Kidney (tissue), 13 donors: ENCODE measurements at regions not wholly inside any gene's neighbourhood (a gene's known extent, or its start where the extent isn't known, plus 50 kb on each side); places are given as distances from the start of the nearest gene placed in this dataset.

Source experiments
- DNase-seq, 5 donors: peaks; one replicate each; pipeline ENCODE4 v3.0.0-alpha.2; 2013 to 2020
- FAIRE-seq: peaks from 2 replicates; lab custom pipeline; 2012; peaks lifted over from hg19 to GRCh38; lab: Jason Lieb, UNC
- H3K27ac ChIP-seq, 2 donors: one replicate each; pipeline ENCODE4 v1.7.0; 2013; ENCODE audit warnings: low read depth in 2 of 2, low read length in 2 of 2, inconsistent platforms in 1 of 2
- H3K27me3 ChIP-seq: one replicate; pipeline ENCODE4 v1.7.1; 2013; ENCODE audit warnings: low read length, inconsistent platforms; ENCODE audit not compliant: control insufficient read depth, insufficient read depth
- H3K36me3 ChIP-seq, 3 donors: one replicate each; pipeline versions ENCODE4 v1.7.0 to v1.7.1; 2013; ENCODE audit warnings: low read length in 3 of 3, control low read depth in 1 of 3, inconsistent platforms in 1 of 3; ENCODE audit not compliant: insufficient read depth in 3 of 3, control insufficient read depth in 2 of 3
- H3K4me1 ChIP-seq, 3 donors: one replicate each; pipeline versions ENCODE4 v1.7.0 to v1.7.1; 2013; ENCODE audit warnings: low read length in 3 of 3, inconsistent platforms in 1 of 3, low read depth in 1 of 3; ENCODE audit not compliant: control insufficient read depth in 2 of 3, insufficient read depth in 2 of 3
- H3K4me3 ChIP-seq, 3 donors: one replicate each; pipeline versions ENCODE4 v1.7.0 to v1.8.1; 2013; ENCODE audit warnings: low read length in 3 of 3, control low read depth in 1 of 3, inconsistent platforms in 1 of 3
- H3K9ac ChIP-seq, 3 donors: one replicate each; pipeline versions ENCODE4 v1.7.0 to v1.7.1; 2013; ENCODE audit warnings: low read length in 3 of 3, control low read depth in 1 of 3, inconsistent platforms in 1 of 3
- H3K9me3 ChIP-seq, 3 donors: one replicate each; pipeline versions ENCODE4 v1.7.0 to v1.7.1; 2013; ENCODE audit warnings: low read length in 3 of 3, control low read depth in 1 of 3, inconsistent platforms in 1 of 3; ENCODE audit not compliant: control insufficient read depth in 2 of 3, insufficient read depth in 1 of 3
- intact Hi-C: fragments of 100-400 bp; cut with DNase I; formaldehyde crosslinking; loops from one replicate; pipeline ENCODE4 v1.11.1; 2022
- TF ChIP-seq, protein P1 (sequence below): IDR thresholded peaks from 3 replicates; pipeline ENCODE4 v1.5.1; 2012; ENCODE audit warnings: mild to moderate bottlenecking, moderate library complexity, borderline replicate concordance; ENCODE audit not compliant: insufficient read depth; ENCODE audit errors: extremely low read depth
- donor health status: control.
- donor health status: control.
- donor health status: control.
- donor health status: control.
- donor health status: control.
- donor health status: DM: yes; HTN: yes; CAD: no.
- donor health status: Normal renal cell carcinoma (clear cell type).

DNA sequence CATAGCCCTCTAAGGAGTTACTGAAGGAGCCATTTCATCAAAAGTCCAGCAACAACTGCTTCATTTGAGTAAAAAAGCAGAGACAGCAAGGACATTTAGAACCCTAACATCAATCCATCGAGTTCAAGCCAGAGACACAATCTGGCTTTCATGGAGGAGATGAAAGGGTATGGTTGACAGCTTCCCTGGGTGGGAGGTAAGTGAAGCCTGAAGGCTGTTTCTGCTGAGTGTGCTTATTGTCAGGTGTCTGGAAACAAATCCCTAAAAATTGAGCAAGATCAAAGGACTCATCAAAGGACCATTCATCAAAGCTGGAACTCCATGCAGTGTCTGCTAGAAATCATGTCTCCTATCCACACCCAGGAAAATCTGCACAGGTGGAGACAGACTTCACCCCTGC is 104.4 kb upstream of the CCDC196 start:
- intact Hi-C loops = no loop called here
- Histone ChIP-seq H3K4me1 (no peaks in the 10 kb centered on the region), H3K9me3 (no peaks in the 10 kb centered on the region), H3K9ac (no peak overlapping the region), H3K36me3 (no peaks in the 10 kb centered on the region), H3K27me3 (no peaks in the 10 kb centered on the region), H3K27ac (no peak overlapping the region), H3K4me3 (no peak overlapping the region)
- TF ChIP-seq, protein P1, sequence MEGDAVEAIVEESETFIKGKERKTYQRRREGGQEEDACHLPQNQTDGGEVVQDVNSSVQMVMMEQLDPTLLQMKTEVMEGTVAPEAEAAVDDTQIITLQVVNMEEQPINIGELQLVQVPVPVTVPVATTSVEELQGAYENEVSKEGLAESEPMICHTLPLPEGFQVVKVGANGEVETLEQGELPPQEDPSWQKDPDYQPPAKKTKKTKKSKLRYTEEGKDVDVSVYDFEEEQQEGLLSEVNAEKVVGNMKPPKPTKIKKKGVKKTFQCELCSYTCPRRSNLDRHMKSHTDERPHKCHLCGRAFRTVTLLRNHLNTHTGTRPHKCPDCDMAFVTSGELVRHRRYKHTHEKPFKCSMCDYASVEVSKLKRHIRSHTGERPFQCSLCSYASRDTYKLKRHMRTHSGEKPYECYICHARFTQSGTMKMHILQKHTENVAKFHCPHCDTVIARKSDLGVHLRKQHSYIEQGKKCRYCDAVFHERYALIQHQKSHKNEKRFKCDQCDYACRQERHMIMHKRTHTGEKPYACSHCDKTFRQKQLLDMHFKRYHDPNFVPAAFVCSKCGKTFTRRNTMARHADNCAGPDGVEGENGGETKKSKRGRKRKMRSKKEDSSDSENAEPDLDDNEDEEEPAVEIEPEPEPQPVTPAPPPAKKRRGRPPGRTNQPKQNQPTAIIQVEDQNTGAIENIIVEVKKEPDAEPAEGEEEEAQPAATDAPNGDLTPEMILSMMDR = no peak
- no peak for FAIRE-seq
- peak in 3 of 5 donors; percentile 16 to 67 (median 65) for DNase-seq

DNA sequence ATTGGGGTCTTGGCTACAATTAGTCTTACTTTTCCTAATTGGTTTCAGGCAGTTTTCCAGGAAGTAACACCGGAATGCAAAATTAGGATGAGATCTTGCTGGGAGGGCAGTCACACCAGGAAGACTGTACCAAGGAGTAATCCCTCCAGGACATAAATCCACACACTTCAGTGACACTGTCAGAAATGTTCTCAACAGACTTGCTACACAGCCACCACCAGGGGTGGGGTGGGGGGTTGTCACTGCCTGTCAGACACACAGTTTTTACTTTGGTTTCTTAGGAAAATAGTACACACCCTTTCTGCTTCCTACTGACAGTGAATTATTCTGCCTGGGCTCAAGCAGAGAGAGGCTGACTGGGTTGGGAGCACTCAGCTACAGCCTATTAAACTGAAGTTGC is 102.9 kb upstream of the CCDC196 start:
- peak in 4 of 5 donors; percentile 47 to 64 (median 53) for DNase-seq
- intact Hi-C loops = no loop called here
- no peaks in the 10 kb centered on the region for H3K9me3 ChIP-seq
- no peaks in the 10 kb centered on the region for H3K36me3 ChIP-seq
- H3K27ac ChIP-seq = no peak overlapping the region
- no peak for FAIRE-seq
- no peak overlapping the region for H3K9ac ChIP-seq
- TF ChIP-seq, protein P1 = no peak
- no peak overlapping the region for H3K4me3 ChIP-seq
- no peaks in the 10 kb centered on the region for H3K27me3 ChIP-seq
- H3K4me1 ChIP-seq = no peaks in the 10 kb centered on the region

DNA sequence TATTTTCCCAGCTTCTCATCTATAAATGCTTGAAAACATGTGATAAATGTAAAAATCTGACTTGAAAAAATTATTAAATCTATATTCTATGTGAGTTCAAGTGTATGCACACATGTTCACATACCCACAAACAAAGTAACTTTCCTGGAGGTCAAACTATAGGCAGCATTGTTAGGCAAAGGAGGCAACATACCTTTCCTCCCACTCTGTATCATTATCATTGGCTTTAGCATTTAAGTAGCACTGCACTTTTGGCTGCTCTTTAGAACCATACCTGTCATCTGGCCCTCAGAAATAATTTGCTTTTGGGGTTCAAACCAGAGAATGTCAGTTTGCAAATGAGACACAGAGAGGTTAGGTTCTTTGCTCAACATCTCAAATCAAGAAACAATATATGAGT is 102.4 kb upstream of the CCDC196 start:
- no peak for DNase-seq
- intact Hi-C loops = no loop called here
- Histone ChIP-seq H3K27ac (no peak overlapping the region), H3K9me3 (no peaks in the 10 kb centered on the region), H3K36me3 (no peaks in the 10 kb centered on the region), H3K9ac (no peak overlapping the region), H3K4me3 (no peak overlapping the region), H3K4me1 (no peaks in the 10 kb centered on the region), H3K27me3 (no peaks in the 10 kb centered on the region)
- TF ChIP-seq, protein P1 = no peak
- FAIRE-seq = no peak

DNA sequence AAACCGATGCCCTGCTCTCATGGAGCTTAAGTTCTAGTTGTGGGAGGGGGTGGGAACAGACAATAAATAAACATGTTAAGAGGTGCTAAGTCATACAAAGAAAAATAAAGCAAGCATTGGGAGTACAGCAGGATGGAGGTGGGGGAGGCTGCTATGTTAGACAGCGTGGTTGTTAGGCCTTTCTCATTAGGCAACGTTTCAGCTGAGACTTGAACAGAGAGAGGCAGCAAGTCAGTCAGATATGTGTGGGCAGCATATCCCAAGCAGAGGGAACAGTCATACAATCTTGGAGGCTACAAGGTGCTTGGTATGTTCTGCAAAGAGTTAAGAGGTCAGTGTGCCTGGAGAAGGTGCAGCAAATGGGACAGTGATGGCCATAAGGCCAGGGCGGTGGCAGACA is 97.7 kb upstream of the CCDC196 start:
- no peak overlapping the region for H3K4me3 ChIP-seq

More for the DNA sequence above, 97.7 kb upstream of the CCDC196 start:
- DNase-seq (no peak), FAIRE-seq (no peak)
- Histone ChIP-seq H3K27me3 (no peaks in the 10 kb centered on the region), H3K36me3 (no peaks in the 10 kb centered on the region), H3K9ac (no peak overlapping the region), H3K27ac (no peak overlapping the region), H3K9me3 (no peaks in the 10 kb centered on the region), H3K4me1 (no peaks in the 10 kb centered on the region)
- TF ChIP-seq, protein P1 = no peak
- intact Hi-C loops = no loop called here
